GM12878 (cell line): ENCODE measurements at regions not wholly inside any gene's neighbourhood (a gene's known extent, or its start where the extent isn't known, plus 50 kb on each side); places are given as distances from the start of the nearest gene placed in this dataset.

ENCODE experiments used
- ATAC-seq: fragments of 200-7000 bp; cut with Tn5 transposase; 3 replicates; pipeline ENCODE4 v1.9.1; 2020; ENCODE audit warnings: mild to moderate bottlenecking, moderate library complexity
- BruUV-seq: library from RNA; stranded (reverse); fragments of 400-500 nt; replicated peaks from 2 replicates; lab custom pipeline; 2021; lab: Mats Ljungman, UMichigan
- CTCF ChIA-PET: fragments of 300-600 bp; sonication (Branson Sonifier 250); formaldehyde crosslinking; extraction: SDS; loops from one replicate; lab custom pipeline; 2021; ENCODE audit warnings: inconsistent platforms; lab: Yijun Ruan, JAX
- POLR2A ChIA-PET: fragments of 350-600 bp; formaldehyde crosslinking; extraction: SDS; loops from one replicate; lab custom pipeline; 2021; ENCODE audit warnings: inconsistent platforms; lab: Charles Lee
- RAD21 ChIA-PET: fragments of 300-600 bp; sonication (Branson Sonifier 250); formaldehyde crosslinking; loops from one replicate; lab custom pipeline; 2023; ENCODE audit warnings: antibody characterized with exemption; ENCODE audit not compliant: unreplicated experiment; lab: Charles Lee
- SMC1A ChIA-PET: fragments of 300-600 bp; sonication (Branson Sonifier 250); formaldehyde crosslinking; loops from one replicate; lab custom pipeline; 2023; ENCODE audit not compliant: unreplicated experiment, uncharacterized antibody; lab: Charles Lee
- DNase-seq: peaks from one replicate; pipeline ENCODE4 v3.0.0-alpha.2; 2011; ENCODE audit warnings: low read depth, low spot score
- FAIRE-seq: peaks from 3 replicates; lab custom pipeline; 2011; peaks lifted over from hg19 to GRCh38; lab: Jason Lieb, UNC
- H2AFZ ChIP-seq: 2 replicates; pipeline ENCODE4 v1.6.0; 2011; ENCODE audit warnings: low read depth, low read length, control low read depth; ENCODE audit not compliant: control insufficient read depth
- H3K27ac ChIP-seq: 2 replicates; pipeline ENCODE4 v1.5.1; 2011; ENCODE audit warnings: control low read depth; ENCODE audit not compliant: control insufficient read depth, insufficient read depth
- H3K27me3 ChIP-seq, 2 experiments: replicated peaks in 1 of 2; 2 replicates each; pipeline versions ENCODE4 v1.6.0 to v1.6.1; 2011; ENCODE audit warnings: low read length in 1 of 2; ENCODE audit not compliant: control insufficient read depth in 2 of 2, insufficient read depth in 2 of 2
- H3K36me3 ChIP-seq, 2 experiments: 2 replicates each; pipeline ENCODE4 v1.5.1; 2011; ENCODE audit warnings: low read length in 1 of 2; ENCODE audit not compliant: control insufficient read depth in 2 of 2, insufficient read depth in 2 of 2
- H3K4me1 ChIP-seq: 2 replicates; pipeline ENCODE4 v1.6.1; 2011; ENCODE audit warnings: mild to moderate bottlenecking, low read length, moderate library complexity, mixed read lengths; ENCODE audit not compliant: control insufficient read depth, insufficient read depth
- H3K4me2 ChIP-seq: 2 replicates; pipeline ENCODE4 v1.6.0; 2011; ENCODE audit warnings: control low read depth; ENCODE audit not compliant: control insufficient read depth, insufficient read depth
- H3K4me3 ChIP-seq: fragments of 200-600 bp; sonication (generic); 2 replicates; pipeline ENCODE4 v1.5.1; 2016
- H3K79me2 ChIP-seq: 2 replicates; pipeline ENCODE4 v1.6.0; 2011; ENCODE audit warnings: low read length; ENCODE audit not compliant: control insufficient read depth, insufficient read depth
- H3K9ac ChIP-seq: 2 replicates; pipeline ENCODE4 v1.8.0; 2011; ENCODE audit warnings: low read length, control low read depth, mixed read lengths; ENCODE audit not compliant: control insufficient read depth, insufficient read depth
- H3K9me3 ChIP-seq: replicated peaks from 3 replicates; pipeline ENCODE4 v1.5.1; 2011; ENCODE audit warnings: mild to moderate bottlenecking, low read length; ENCODE audit not compliant: control insufficient read depth, insufficient read depth
- H4K20me1 ChIP-seq: 2 replicates; pipeline ENCODE4 v1.6.0; 2011; ENCODE audit not compliant: control insufficient read depth, insufficient read depth
- BCL3 ChIP-seq: IDR thresholded peaks from 2 replicates; pipeline ENCODE4 v1.6.1; 2011; ENCODE audit warnings: borderline replicate concordance, low read depth, mild to moderate bottlenecking, moderate library complexity, low read length; ENCODE audit not compliant: insufficient read depth, poor library complexity, severe bottlenecking
- PKNOX1 ChIP-seq: fragments of 450-650 bp; IDR thresholded peaks from 2 replicates; pipeline ENCODE4 v1.6.1; 2016; ENCODE audit warnings: mild to moderate bottlenecking
- POLR2A ChIP-seq: IDR thresholded peaks from 2 replicates; pipeline ENCODE4 v1.6.1; 2011; ENCODE audit warnings: low read depth, mild to moderate bottlenecking, low read length
- ZBTB11 ChIP-seq: fragments of 450-650 bp; formaldehyde crosslinking; IDR thresholded peaks from 2 replicates; pipeline ENCODE4 v1.5.0; 2022; ENCODE audit warnings: mild to moderate bottlenecking, missing genetic modification characterization
- WGBS: methylation state at CpG from one replicate; pipeline ENCODE4 v1.1.6; 2016; ENCODE audit warnings: low lambda C conversion rate; ENCODE audit not compliant: insufficient replicate concordance, insufficient coverage; ENCODE audit errors: missing lambda C conversion rate; 5-methylcytosine and 5-hydroxymethylcytosine counted together
- in situ Hi-C: fragments of 300-500 bp; cut with MboI; formaldehyde crosslinking; loops from 9 replicates; pipeline ENCODE4 v1.14.3; 2018; ENCODE audit warnings: mixed read lengths
- intact Hi-C: fragments of 100-400 bp; cut with micrococcal nuclease; formaldehyde crosslinking; loops from one replicate; pipeline ENCODE4 v1.14.2; 2022; ENCODE audit not compliant: unreplicated experiment
- TF ChIP-seq, protein P1 (sequence below): fragments of 450-650 bp; IDR thresholded peaks from 2 replicates; pipeline ENCODE4 v1.6.1; 2014; ENCODE audit warnings: mild to moderate bottlenecking

- TF ChIP-seq ZBTB11 (CRISPR knock-in tag), result no peak
Observed at GRCh38 chr7:132666774-132667172, 90.5 kb upstream of the PLXNA4 start (continued).

DNA sequence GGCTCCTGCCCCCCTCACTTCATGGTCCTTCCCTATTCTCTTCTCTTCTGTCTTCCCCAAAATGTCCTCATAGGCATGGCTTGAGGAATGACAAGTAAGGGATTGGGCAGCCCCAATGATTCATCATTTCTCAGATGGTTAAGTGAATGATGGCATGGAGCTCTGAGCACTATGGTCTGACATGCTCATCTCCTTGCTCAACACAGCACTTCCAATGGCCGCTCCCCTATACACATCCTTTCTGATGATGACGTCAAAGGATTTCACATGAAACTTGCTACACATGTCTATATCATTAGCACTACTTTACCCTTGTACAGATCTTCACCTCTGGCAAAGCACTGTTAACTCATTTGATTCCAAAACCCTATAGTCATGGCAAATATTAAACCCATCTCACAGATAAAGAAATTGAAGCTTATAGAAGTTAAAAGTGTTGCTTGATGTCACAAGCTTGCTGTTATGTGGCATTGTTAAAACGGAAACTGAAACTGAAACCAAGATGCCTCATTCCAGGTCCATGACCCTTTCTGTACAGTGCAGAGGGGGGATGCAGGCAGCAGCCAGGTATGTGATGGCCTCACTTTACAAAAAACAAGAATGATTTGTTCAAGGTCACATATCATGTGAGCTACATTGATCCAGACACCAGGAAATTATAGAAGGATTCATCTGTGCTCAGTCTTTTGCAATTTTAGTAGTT, 90.0 kb upstream of the PLXNA4 start:
- Histone ChIP-seq H3K27me3 (no peaks in the 10 kb centered on the region), H2AFZ (no peak overlapping the region), H3K4me2 (no peak overlapping the region), H3K9ac (no peak overlapping the region), H3K4me1 (no peaks in the 10 kb centered on the region), H3K79me2 (no peaks in the 10 kb centered on the region), H3K36me3 (no peaks in the 10 kb centered on the region), H3K4me3 (no peak overlapping the region), H3K9me3 (no peaks in the 10 kb centered on the region), H4K20me1 (no peaks in the 10 kb centered on the region), H3K27ac (no peak overlapping the region)
- CTCF ChIA-PET, result no interaction called here
- RAD21 ChIA-PET, result no interaction called here
- BruUV-seq, result no TSS peak
- FAIRE-seq (no peak), ATAC-seq (no peak), DNase-seq (no peak)
- SMC1A ChIA-PET, result no interaction called here
- in situ Hi-C loops, result no loop called here
- POLR2A ChIA-PET, result no interaction called here
- TF ChIP-seq, protein P1, sequence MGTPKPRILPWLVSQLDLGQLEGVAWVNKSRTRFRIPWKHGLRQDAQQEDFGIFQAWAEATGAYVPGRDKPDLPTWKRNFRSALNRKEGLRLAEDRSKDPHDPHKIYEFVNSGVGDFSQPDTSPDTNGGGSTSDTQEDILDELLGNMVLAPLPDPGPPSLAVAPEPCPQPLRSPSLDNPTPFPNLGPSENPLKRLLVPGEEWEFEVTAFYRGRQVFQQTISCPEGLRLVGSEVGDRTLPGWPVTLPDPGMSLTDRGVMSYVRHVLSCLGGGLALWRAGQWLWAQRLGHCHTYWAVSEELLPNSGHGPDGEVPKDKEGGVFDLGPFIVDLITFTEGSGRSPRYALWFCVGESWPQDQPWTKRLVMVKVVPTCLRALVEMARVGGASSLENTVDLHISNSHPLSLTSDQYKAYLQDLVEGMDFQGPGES, result no peak
- peak; percentile 18 for TF ChIP-seq BCL3
- no peak for TF ChIP-seq PKNOX1
- no peak for TF ChIP-seq POLR2A
- 33% methylated on average over 3 of the region's 3 CpGs for WGBS
- intact Hi-C loops, result no loop called here
